ENCODE measurements at regions not wholly inside any gene's neighbourhood (a gene's known extent, or its start where the extent isn't known, plus 50 kb on each side); places are given as distances from the start of the nearest gene placed in this dataset.

DNA sequence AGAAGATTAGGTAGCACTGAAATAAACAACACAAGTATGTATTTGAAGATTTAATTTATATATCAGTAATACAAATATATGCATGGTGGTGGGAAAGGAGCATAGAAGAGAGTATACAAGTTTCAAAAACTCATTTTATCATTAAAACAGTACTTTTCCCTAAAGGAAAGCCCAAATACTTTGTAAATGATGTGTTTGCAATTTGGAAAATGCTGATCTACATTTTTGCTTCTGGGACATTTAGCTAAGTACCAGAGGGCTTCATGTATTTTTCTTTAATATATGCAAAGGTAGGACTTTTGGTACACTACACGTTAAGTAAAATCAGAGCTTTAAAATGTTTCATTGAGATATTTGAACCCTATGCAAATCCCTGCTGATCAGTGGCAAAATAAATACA lies 1624.2 kb downstream of the SUCLG1 start:
- no peak for DNase-seq (ENCODE audit: extremely low spot score, unreplicated experiment)
- Mint-ChIP-seq H3K9me3 (no peaks in the 10 kb centered on the region), H3K4me3 (no peak overlapping the region), H3K27ac (no peak overlapping the region), H3K4me1 (ENCODE audit: unreplicated experiment) (no peaks in the 10 kb centered on the region), H3K27me3 (peaks cover 4% of the 10 kb centered on the region), H3K36me3 (no peaks in the 10 kb centered on the region)
- TF ChIP-seq, protein P1, sequence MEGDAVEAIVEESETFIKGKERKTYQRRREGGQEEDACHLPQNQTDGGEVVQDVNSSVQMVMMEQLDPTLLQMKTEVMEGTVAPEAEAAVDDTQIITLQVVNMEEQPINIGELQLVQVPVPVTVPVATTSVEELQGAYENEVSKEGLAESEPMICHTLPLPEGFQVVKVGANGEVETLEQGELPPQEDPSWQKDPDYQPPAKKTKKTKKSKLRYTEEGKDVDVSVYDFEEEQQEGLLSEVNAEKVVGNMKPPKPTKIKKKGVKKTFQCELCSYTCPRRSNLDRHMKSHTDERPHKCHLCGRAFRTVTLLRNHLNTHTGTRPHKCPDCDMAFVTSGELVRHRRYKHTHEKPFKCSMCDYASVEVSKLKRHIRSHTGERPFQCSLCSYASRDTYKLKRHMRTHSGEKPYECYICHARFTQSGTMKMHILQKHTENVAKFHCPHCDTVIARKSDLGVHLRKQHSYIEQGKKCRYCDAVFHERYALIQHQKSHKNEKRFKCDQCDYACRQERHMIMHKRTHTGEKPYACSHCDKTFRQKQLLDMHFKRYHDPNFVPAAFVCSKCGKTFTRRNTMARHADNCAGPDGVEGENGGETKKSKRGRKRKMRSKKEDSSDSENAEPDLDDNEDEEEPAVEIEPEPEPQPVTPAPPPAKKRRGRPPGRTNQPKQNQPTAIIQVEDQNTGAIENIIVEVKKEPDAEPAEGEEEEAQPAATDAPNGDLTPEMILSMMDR (conservative IDR thresholded peaks at IDR 0.05), result no peak

DNA sequence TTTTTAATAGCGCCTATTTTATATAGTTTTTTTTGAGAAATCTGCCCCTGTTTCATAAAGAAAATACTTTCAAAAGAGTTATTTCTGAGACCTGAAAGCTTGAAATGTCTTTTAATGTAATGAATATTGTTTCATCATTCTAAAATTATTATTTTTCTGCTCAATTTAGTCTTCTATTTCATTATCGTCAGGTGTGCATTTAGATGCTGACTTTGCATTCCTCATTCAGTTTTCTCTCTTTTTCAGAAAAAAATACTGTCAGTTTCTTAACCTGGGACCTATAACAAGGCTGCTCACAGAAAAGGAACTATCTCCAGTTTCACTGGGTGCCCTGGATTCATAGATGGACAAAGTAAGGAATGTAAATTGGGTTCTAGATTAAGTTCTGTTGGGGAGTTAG lies 1631.7 kb downstream of the SUCLG1 start:
- no peaks in the 10 kb centered on the region for H3K36me3 Mint-ChIP-seq

DNA sequence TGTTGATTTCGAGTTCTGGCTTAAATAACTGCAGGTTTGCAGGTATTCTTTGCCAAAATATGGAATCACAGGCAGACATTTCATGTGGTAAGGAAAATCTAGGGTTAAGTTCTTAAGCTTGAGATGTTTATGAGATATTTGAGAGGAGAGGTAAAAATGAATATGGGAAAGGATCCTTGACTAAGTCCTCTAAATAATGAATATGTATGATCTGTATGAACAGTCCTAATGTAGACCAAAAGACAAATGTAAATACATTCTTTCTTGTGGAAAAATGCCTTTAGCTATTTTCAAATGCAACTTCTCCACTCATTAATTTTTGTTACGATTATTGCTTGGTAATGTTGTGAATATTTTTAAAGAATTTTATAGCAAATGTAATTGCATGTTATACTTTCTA lies 1632.6 kb downstream of the SUCLG1 start:
- H3K9me3 Mint-ChIP-seq, result no peaks in the 10 kb centered on the region
- no peaks in the 10 kb centered on the region for H3K4me1 Mint-ChIP-seq (ENCODE audit: unreplicated experiment)
- DNase-seq (ENCODE audit: extremely low spot score, unreplicated experiment), result no peak
- H3K4me3 Mint-ChIP-seq, result no peak overlapping the region
- no peak overlapping the region for H3K27ac Mint-ChIP-seq
- H3K36me3 Mint-ChIP-seq, result no peaks in the 10 kb centered on the region
- peaks cover 2% of the 10 kb centered on the region for H3K27me3 Mint-ChIP-seq
- TF ChIP-seq, protein P1 (conservative IDR thresholded peaks at IDR 0.05), result no peak

More for the DNA sequence above, 1631.7 kb downstream of the SUCLG1 start:
- Mint-ChIP-seq H3K4me3 (no peak overlapping the region), H3K9me3 (no peaks in the 10 kb centered on the region), H3K27me3 (peaks cover 4% of the 10 kb centered on the region), H3K4me1 (ENCODE audit: unreplicated experiment) (no peaks in the 10 kb centered on the region), H3K27ac (no peak overlapping the region)
- TF ChIP-seq, protein P1 (conservative IDR thresholded peaks at IDR 0.05), result no peak
- DNase-seq (ENCODE audit: extremely low spot score, unreplicated experiment), result no peak

GRCh38 chr2:82825410-82826090 lies 1633.5 kb downstream of the SUCLG1 start:
- Mint-ChIP-seq H3K36me3 (no peaks in the 10 kb centered on the region), H3K9me3 (no peaks in the 10 kb centered on the region), H3K4me3 (no peak overlapping the region), H3K27me3 (no peaks in the 10 kb centered on the region), H3K4me1 (ENCODE audit: unreplicated experiment) (no peaks in the 10 kb centered on the region), H3K27ac (no peak overlapping the region)
- no peak for DNase-seq (ENCODE audit: extremely low spot score, unreplicated experiment)
- TF ChIP-seq, protein P1 (conservative IDR thresholded peaks at IDR 0.05), result no peak

GRCh38 chr2:82823892-82824291 lies 1635.2 kb downstream of the SUCLG1 start:
- TF ChIP-seq, protein P1 (conservative IDR thresholded peaks at IDR 0.05), result no peak
- no peak overlapping the region for H3K4me3 Mint-ChIP-seq
- no peak overlapping the region for H3K27ac Mint-ChIP-seq
- H3K9me3 Mint-ChIP-seq, result no peaks in the 10 kb centered on the region
- H3K27me3 Mint-ChIP-seq, result no peaks in the 10 kb centered on the region
- no peaks in the 10 kb centered on the region for H3K4me1 Mint-ChIP-seq (ENCODE audit: unreplicated experiment)
- DNase-seq (ENCODE audit: extremely low spot score, unreplicated experiment), result no peak
- no peaks in the 10 kb centered on the region for H3K36me3 Mint-ChIP-seq
